Neuronal stem cell (in vitro differentiated cells): ENCODE measurements at regions not wholly inside any gene's neighbourhood (a gene's known extent, or its start where the extent isn't known, plus 50 kb on each side); places are given as distances from the start of the nearest gene placed in this dataset.
A peak's percentile ranks its signal among the peaks of the same experiment; 100 is the strongest.

Source experiments
- DNase-seq: peaks from one replicate; pipeline ENCODE4 v3.0.0-alpha.2; 2013; ENCODE audit warnings: low spot score
- H2AFZ ChIP-seq: one replicate; pipeline ENCODE4 v1.6.1; 2013; ENCODE audit warnings: mild to moderate bottlenecking, low read length, inconsistent platforms
- H2AK5ac ChIP-seq: 2 replicates; pipeline ENCODE4 v1.6.1; 2013; ENCODE audit warnings: low read depth, mild to moderate bottlenecking, inconsistent platforms, low read length, moderate library complexity, mixed read lengths
- H2BK120ac ChIP-seq: 2 replicates; pipeline ENCODE4 v1.6.1; 2013; ENCODE audit warnings: low read depth, mild to moderate bottlenecking, inconsistent platforms, low read length, moderate library complexity, mixed read lengths
- H2BK12ac ChIP-seq: one replicate; pipeline ENCODE4 v1.6.1; 2013; ENCODE audit warnings: low read length, inconsistent platforms
- H2BK15ac ChIP-seq: 2 replicates; pipeline ENCODE4 v1.6.1; 2013; ENCODE audit warnings: mild to moderate bottlenecking, low read length, inconsistent platforms, mixed read lengths
- H2BK5ac ChIP-seq: one replicate; pipeline ENCODE4 v1.6.1; 2013; ENCODE audit warnings: inconsistent platforms, mild to moderate bottlenecking, low read length, moderate library complexity
- H3K14ac ChIP-seq: one replicate; pipeline ENCODE4 v1.6.1; 2013; ENCODE audit warnings: low read length, inconsistent platforms
- H3K18ac ChIP-seq: 2 replicates; pipeline ENCODE4 v1.6.1; 2013; ENCODE audit warnings: low read length, inconsistent platforms
- H3K23ac ChIP-seq: 2 replicates; pipeline ENCODE4 v1.6.1; 2013; ENCODE audit warnings: low read depth, mild to moderate bottlenecking, mixed read lengths, low read length, inconsistent platforms; ENCODE audit not compliant: poor library complexity
- H3K27ac ChIP-seq: replicated peaks from 3 replicates; pipeline ENCODE4 v1.5.1; 2013; ENCODE audit warnings: low read length, inconsistent platforms
- H3K27me3 ChIP-seq, 3 experiments: 2 replicates each; pipeline ENCODE4 v1.6.1; 2013; ENCODE audit warnings: low read length in 3 of 3, mild to moderate bottlenecking in 2 of 3, inconsistent platforms in 1 of 3, low read depth in 1 of 3, mixed read lengths in 1 of 3, moderate library complexity in 1 of 3; ENCODE audit not compliant: control insufficient read depth in 3 of 3, insufficient read depth in 3 of 3
- H3K36me3 ChIP-seq, 2 donors: replicated peaks in 1 of 2; 2 replicates each; pipeline ENCODE4 v1.6.1; 2013; ENCODE audit warnings: low read length in 2 of 2; ENCODE audit not compliant: control insufficient read depth in 2 of 2, insufficient read depth in 2 of 2
- H3K4ac ChIP-seq: 2 replicates; pipeline ENCODE4 v1.6.1; 2013; ENCODE audit warnings: inconsistent platforms, mild to moderate bottlenecking, low read length, moderate library complexity
- H3K4me1 ChIP-seq, 2 donors: 1 replicate in 1 of 2; 2 replicates in 1 of 2; pipeline ENCODE4 v1.6.1; 2013; ENCODE audit warnings: low read length in 2 of 2, low read depth in 1 of 2; ENCODE audit not compliant: control insufficient read depth in 2 of 2, insufficient read depth in 1 of 2
- H3K4me2 ChIP-seq: one replicate; pipeline ENCODE4 v1.6.1; 2013; ENCODE audit warnings: mild to moderate bottlenecking, low read length, inconsistent platforms; ENCODE audit not compliant: insufficient read depth, poor library complexity, severe bottlenecking
- H3K4me3 ChIP-seq, 2 donors: 2 replicates each; pipeline ENCODE4 v1.5.1; 2013; ENCODE audit warnings: low read length in 2 of 2, mild to moderate bottlenecking in 2 of 2, inconsistent platforms in 1 of 2, moderate library complexity in 1 of 2
- H3K79me1 ChIP-seq: one replicate; pipeline ENCODE4 v1.6.1; 2013; ENCODE audit warnings: low read depth, mild to moderate bottlenecking, inconsistent platforms, low read length, moderate library complexity
- H3K9ac ChIP-seq: one replicate; pipeline ENCODE4 v1.6.1; 2013; ENCODE audit warnings: mild to moderate bottlenecking, low read depth, low read length, inconsistent platforms; ENCODE audit not compliant: poor library complexity
- H3K9me3 ChIP-seq, 2 donors: replicated peaks in 1 of 2; 2 replicates each; pipeline versions ENCODE3 to v1.6.1; 2013; ENCODE audit warnings: low read length in 2 of 2, mild to moderate bottlenecking in 2 of 2, inconsistent platforms in 1 of 2, low read depth in 1 of 2, mixed read lengths in 1 of 2, moderate library complexity in 1 of 2; ENCODE audit not compliant: control insufficient read depth in 2 of 2, insufficient read depth in 1 of 2
- H4K8ac ChIP-seq: one replicate; pipeline ENCODE4 v1.6.1; 2013; ENCODE audit warnings: low read depth, mild to moderate bottlenecking, inconsistent platforms, low read length, moderate library complexity
- H4K91ac ChIP-seq: one replicate; pipeline ENCODE4 v1.6.1; 2013; ENCODE audit warnings: low read length, low read depth, mild to moderate bottlenecking, inconsistent platforms; ENCODE audit not compliant: poor library complexity
- WGBS, 2 donors: extraction: QIAGEN DNeasy Blood & Tissue Kit; methylation state at CpG; one replicate each; pipeline ENCODE4 v1.1.7; 2013; ENCODE audit warnings: missing lambda C conversion rate in 2 of 2, mixed read lengths in 1 of 2; ENCODE audit not compliant: insufficient read length in 2 of 2, insufficient replicate concordance in 1 of 2; ENCODE audit errors: extremely low coverage in 2 of 2; 5-methylcytosine and 5-hydroxymethylcytosine counted together

DNA sequence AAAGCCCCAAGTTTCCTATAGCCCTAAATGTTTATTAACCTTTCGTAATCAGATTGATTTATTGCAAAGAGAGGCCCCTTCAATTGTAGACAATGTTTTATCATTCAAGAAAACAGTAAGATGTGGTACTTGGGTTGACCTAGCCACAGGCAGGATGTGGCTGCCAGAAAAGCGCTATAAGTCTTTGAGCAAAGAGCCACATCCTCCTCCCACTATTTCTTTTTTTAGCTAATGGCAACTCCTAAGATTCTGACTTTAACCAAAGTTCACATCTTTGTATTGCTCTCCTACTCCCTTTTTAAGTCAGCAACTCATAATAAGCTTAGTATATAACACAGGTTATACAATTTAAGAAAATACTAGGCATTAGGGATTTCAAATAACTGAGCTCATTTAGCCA lies 70.7 kb upstream of the PPP3CA start:
- H2BK120ac ChIP-seq, result no peak overlapping the region
- DNase-seq, result no peak
- no peak overlapping the region for H2AFZ ChIP-seq
- no peaks in the 10 kb centered on the region for H3K36me3 ChIP-seq
- WGBS, 2 donors, result no CpG with 5 or more reads among the region's 2 CpGs
- no peak overlapping the region for H4K8ac ChIP-seq
- H2AK5ac ChIP-seq, result no peak overlapping the region
- H4K91ac ChIP-seq, result no peak overlapping the region
- no peak overlapping the region for H3K4me2 ChIP-seq
- H2BK5ac ChIP-seq, result no peak overlapping the region
- no peak overlapping the region for H2BK12ac ChIP-seq
- no peak overlapping the region for H3K27ac ChIP-seq
- H2BK15ac ChIP-seq, result no peak overlapping the region
- no peaks in the 10 kb centered on the region for H3K9me3 ChIP-seq
- no peak overlapping the region for H3K14ac ChIP-seq
- no peak overlapping the region for H3K18ac ChIP-seq
- H3K9ac ChIP-seq, result no peak overlapping the region
- no peaks in the 10 kb centered on the region for H3K27me3 ChIP-seq
- no peak overlapping the region for H3K4ac ChIP-seq
- H3K79me1 ChIP-seq, result no peaks in the 10 kb centered on the region
- no peak overlapping the region for H3K23ac ChIP-seq
- no peak overlapping the region for H3K4me3 ChIP-seq
- H3K4me1 ChIP-seq, result peaks cover 0 to 7% of the 10 kb centered on the region in 2 donors

- peak overlapping the region; percentile 55 for H3K18ac ChIP-seq
- H2AFZ ChIP-seq, result no peak overlapping the region
- peaks cover 0 to 7% of the 10 kb centered on the region in 2 donors for H3K4me1 ChIP-seq
- peak overlapping the region; percentile 29 for H4K8ac ChIP-seq
- H2BK5ac ChIP-seq, result peak overlapping the region; percentile 66
- H3K4me2 ChIP-seq, result no peak overlapping the region
- no peaks in the 10 kb centered on the region for H3K27me3 ChIP-seq
- no peak overlapping the region for H3K4me3 ChIP-seq
- no peaks in the 10 kb centered on the region for H3K9me3 ChIP-seq
- peak overlapping the region; percentile 54 for H2BK120ac ChIP-seq
- no peak overlapping the region for H3K27ac ChIP-seq
- peak overlapping the region; percentile 78 for H2BK12ac ChIP-seq
- H2AK5ac ChIP-seq, result peak overlapping the region; percentile 74
- H2BK15ac ChIP-seq, result peak overlapping the region; percentile 94
- H3K9ac ChIP-seq, result peak overlapping the region; percentile 30
- no peak overlapping the region for H4K91ac ChIP-seq
- no peak overlapping the region for H3K14ac ChIP-seq
- no peak overlapping the region for H3K4ac ChIP-seq
- DNase-seq, result no peak
- H3K36me3 ChIP-seq, result no peaks in the 10 kb centered on the region
- WGBS, 2 donors, result no CpG with 5 or more reads among the region's 6 CpGs
- H3K23ac ChIP-seq, result peak overlapping the region; percentile 52
- no peaks in the 10 kb centered on the region for H3K79me1 ChIP-seq
These were observed 69.7 kb upstream of the PPP3CA start for GRCh38 chr4:101417046-101417445.

- Histone ChIP-seq H2BK5ac (no peak overlapping the region), H4K8ac (peak overlapping the region; percentile 48)
These were observed 68.6 kb upstream of the PPP3CA start for GRCh38 chr4:101415962-101416361.

GRCh38 chr4:101414496-101414895 lies 67.2 kb upstream of the PPP3CA start:
- Histone ChIP-seq H4K8ac (no peak overlapping the region), H3K9me3 (no peaks in the 10 kb centered on the region), H3K18ac (no peak overlapping the region), H4K91ac (no peak overlapping the region), H3K36me3 (no peaks in the 10 kb centered on the region), H3K4me3 (no peak overlapping the region), H2BK12ac (no peak overlapping the region), H3K27ac (no peak overlapping the region), H3K14ac (no peak overlapping the region), H3K27me3 (no peaks in the 10 kb centered on the region), H2BK120ac (no peak overlapping the region), H2AFZ (no peak overlapping the region), H2AK5ac (no peak overlapping the region), H3K23ac (no peak overlapping the region), H3K4me2 (no peak overlapping the region), H2BK5ac (no peak overlapping the region), H3K79me1 (no peaks in the 10 kb centered on the region), H3K4me1 (peaks cover 0 to 3% of the 10 kb centered on the region in 2 donors), H3K9ac (no peak overlapping the region), H2BK15ac (no peak overlapping the region), H3K4ac (no peak overlapping the region)
- WGBS, 2 donors, result no CpG with 5 or more reads among the region's 1 CpG
- DNase-seq, result no peak

More at GRCh38 chr4:101415962-101416361, 68.6 kb upstream of the PPP3CA start:
- no peaks in the 10 kb centered on the region for H3K9me3 ChIP-seq
- H2BK15ac ChIP-seq, result peak overlapping the region; percentile 93
- no peaks in the 10 kb centered on the region for H3K27me3 ChIP-seq
- no peak for DNase-seq
- H3K18ac ChIP-seq, result peak overlapping the region; percentile 91
- no peak overlapping the region for H3K4me2 ChIP-seq
- H2AK5ac ChIP-seq, result no peak overlapping the region
- peak overlapping the region; percentile 82 for H2BK12ac ChIP-seq
- no peak overlapping the region for H3K4me3 ChIP-seq
- peak overlapping the region; percentile 60 for H3K9ac ChIP-seq
- no peak overlapping the region for H3K4ac ChIP-seq
- no peaks in the 10 kb centered on the region for H3K36me3 ChIP-seq
- H2AFZ ChIP-seq, result no peak overlapping the region
- no CpG with 5 or more reads among the region's 6 CpGs for WGBS, 2 donors
- no peak overlapping the region for H2BK120ac ChIP-seq
- no peak overlapping the region for H4K91ac ChIP-seq
- H3K27ac ChIP-seq, result no peak overlapping the region
- peaks cover 0 to 5% of the 10 kb centered on the region in 2 donors for H3K4me1 ChIP-seq
- H3K79me1 ChIP-seq, result no peaks in the 10 kb centered on the region
- H3K23ac ChIP-seq, result no peak overlapping the region
- H3K14ac ChIP-seq, result peak overlapping the region; percentile 94
